H1 (cell line): ENCODE measurements at regions not wholly inside any gene's neighbourhood (a gene's known extent, or its start where the extent isn't known, plus 50 kb on each side); places are given as distances from the start of the nearest gene placed in this dataset.

ENCODE experiments used
- BRCA1 ChIP-seq: IDR thresholded peaks from 2 replicates; pipeline ENCODE4 v1.6.1; 2012; ENCODE audit warnings: low read depth, low read length, improper control_type of control experiment
- CHD1 ChIP-seq: IDR thresholded peaks from 2 replicates; pipeline ENCODE4 v1.6.1; 2012; ENCODE audit warnings: low read depth, low read length, improper control_type of control experiment
- NANOG ChIP-seq: IDR thresholded peaks from 2 replicates; pipeline ENCODE4 v1.6.1; 2011; ENCODE audit warnings: low read length, low read depth, mild to moderate bottlenecking, inconsistent platforms; ENCODE audit not compliant: insufficient read depth, poor library complexity, severe bottlenecking
- SUZ12 ChIP-seq: fragments of 200-600 bp; sonication (generic); IDR thresholded peaks from 2 replicates; pipeline ENCODE4 v1.6.1; 2012; ENCODE audit warnings: mild to moderate bottlenecking, inconsistent platforms, low read length, moderate library complexity, mixed read lengths

DNA sequence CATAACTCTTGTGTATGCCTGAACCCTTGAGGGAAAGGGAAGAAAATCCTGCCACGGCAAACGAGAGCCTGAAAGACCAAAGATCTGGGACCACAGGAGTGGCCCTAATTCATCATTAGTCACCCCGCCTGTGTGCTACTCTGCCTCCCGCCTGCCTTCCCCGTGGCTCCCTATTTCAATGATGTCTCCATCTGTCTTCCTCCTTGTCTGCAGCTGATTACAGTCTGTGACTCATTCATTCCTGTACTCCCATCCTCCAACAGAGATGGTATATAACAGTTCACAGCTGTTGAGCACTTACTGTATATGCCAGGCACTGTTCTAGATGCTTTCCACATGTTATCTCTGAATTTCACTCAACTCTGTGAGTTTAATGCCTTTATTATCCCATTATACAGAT lies 96.6 kb downstream of the SEC16B start (continued):
- TF ChIP-seq SUZ12 (no peak), BRCA1 (no peak), NANOG (no peak), CHD1 (no peak)
- TF ChIP-seq, all 59 proteins: peak for 0
